ENCODE measurements at regions not wholly inside any gene's neighbourhood (a gene's known extent, or its start where the extent isn't known, plus 50 kb on each side); places are given as distances from the start of the nearest gene placed in this dataset.

DNA sequence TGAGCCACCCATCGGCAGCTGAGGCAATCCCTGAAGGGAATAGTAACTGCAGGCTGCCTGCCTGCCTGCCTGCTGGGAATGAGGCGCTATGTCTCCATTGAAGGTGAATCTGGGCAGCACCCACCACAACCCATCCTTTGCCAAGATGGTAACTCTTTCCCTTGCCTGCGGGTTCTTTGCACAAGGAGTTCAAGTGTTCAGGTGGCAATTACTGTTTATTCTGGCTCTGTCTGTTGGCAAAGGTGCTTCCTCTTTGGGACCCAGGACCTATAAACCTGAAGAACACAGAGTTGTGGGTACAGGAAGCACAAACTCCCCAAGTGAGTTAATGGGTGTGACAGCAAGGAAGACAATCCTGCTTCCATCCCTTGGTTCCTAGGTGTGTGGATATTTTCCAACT, 448.1 kb upstream of the ZNF507 start:
- no peak for DNase-seq

GRCh38 chr19:31900991-31901390, 444.4 kb upstream of the ZNF507 start:
- DNase-seq, result no peak

DNA sequence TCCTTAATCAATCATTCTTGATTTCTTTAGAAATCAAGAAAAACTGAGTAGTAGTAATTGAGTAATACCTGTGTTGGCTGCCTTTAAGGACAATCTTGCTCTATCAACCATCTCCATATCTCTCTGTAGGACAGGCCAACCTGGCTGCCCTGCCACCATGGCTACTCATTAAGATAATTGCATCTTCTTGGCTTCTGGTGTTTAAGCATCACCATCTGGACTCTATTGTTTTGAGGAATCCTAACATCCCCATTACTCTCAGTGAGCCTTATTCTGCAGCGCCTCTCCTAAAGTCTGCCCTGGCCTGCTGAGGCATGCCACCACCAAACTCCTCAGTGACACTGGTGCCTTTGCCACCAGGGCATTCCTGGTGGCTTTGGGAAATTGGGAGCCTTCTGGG, 442.6 kb upstream of the ZNF507 start:
- no peak for DNase-seq

DNA sequence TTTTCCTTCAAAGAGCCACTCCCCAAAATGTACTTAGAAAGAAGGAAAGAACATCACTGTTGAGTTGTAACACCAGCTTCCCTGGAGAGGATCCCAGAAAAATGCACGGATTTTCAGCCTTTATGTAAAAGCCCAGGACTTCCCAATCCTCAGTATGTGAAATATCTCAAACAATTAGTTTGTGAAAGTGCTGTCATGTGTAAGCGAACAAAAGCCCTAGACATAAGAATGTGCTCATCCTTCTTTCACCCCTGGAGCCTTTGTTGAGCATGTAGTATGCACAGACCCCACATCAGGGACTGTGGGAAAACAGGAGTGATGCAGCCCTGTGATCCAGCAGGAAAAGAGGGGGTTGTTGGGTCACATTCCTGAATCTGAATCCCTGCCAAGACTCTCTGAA, 441.4 kb upstream of the ZNF507 start:
- no peak for DNase-seq

DNA sequence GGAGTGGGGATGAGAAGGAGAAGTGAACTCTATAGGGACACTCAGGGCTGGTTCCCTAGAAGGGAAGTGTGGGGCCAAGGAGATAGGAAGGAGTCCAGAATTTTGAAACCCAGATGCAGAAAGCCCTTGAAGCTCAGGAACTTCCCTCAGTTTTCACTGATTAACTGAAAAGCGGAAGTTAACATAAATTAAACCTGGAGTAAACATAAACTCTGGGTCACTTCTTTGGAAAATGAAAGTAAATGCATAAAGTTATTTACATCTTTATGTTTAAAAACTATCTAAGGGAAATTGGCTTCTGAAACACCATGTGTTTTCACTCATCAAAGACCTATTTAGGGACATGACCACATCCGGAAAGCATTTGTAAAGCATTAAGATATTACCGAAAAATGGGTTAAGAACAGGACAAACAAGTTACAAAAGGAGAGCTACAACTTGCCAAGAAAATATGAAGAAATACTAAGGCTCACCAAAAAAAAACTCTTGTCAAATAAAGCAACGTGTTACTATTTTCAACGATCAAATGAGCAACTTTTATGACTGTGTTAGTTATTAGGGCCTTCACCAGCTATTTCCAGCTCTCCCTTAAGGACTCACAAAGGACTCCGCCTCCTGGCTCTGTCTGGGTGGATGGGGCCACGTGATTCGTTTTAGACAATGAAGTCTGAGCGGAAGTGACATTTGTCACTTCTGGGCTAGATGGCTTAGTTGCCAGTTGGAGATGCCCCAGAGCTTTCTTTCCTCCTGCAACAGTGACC, 439.1 kb upstream of the ZNF507 start:
- DNase-seq, result no peak

- DNase-seq, result no peak
These were observed 437.7 kb upstream of the ZNF507 start for GRCh38 chr19:31907661-31908060.

GRCh38 chr19:31908080-31908479, 437.3 kb upstream of the ZNF507 start:
- DNase-seq, result no peak

GRCh38 chr19:31908496-31909225, 436.7 kb upstream of the ZNF507 start:
- no peak for DNase-seq

DNA sequence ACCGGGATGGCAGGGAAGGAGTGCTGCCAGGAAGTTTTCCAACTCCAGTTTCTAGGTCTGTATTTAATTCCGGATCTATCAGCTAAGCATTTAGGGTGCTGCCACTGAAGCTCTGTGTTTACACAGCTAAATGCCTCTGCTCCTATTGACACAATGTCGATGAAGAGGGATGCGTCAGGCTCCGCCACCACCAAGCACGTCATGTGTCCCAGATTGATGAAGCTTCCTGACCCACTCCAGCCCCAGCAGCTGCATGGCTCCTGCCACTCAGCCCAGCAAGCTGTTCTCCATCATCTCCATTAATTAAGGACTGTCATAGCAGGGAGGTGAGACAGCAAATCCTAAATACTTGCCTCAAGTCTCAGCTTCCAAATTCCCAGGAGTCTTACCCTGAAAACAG, 435.2 kb upstream of the ZNF507 start:
- no peak for DNase-seq

- DNase-seq, result no peak
These were observed 433.8 kb upstream of the ZNF507 start for GRCh38 chr19:31911577-31911976.

DNA sequence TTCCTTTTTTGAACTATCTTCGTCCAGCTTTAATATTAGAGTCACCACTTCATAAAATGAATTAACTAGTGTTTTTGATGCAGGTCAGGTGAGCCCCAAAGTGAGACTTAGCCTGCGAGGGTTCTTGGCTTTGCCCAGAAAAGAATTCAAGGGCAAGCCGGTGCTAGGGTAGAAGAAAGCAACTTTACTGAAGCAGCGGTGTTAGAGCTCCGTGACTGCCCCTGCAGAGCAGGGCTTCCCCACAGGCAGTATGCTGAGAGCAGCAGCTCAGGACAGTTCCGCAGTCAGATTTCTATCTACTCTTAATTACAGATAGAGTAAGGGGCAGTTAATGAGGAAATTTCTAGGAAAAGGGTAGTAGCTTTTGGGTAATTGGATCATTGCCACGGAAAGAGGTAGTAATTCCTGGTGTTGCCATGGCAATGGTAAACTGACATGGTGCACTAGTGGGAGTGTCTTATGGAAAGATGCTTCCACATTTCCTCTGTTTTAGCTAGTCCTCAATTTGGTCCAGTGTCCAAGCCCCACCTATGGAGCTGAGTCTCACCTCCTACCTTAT, 432.2 kb upstream of the ZNF507 start:
- DNase-seq, result no peak

GRCh38 chr19:31930401-31930800, 415.0 kb upstream of the ZNF507 start:
- DNase-seq, result no peak

DNA sequence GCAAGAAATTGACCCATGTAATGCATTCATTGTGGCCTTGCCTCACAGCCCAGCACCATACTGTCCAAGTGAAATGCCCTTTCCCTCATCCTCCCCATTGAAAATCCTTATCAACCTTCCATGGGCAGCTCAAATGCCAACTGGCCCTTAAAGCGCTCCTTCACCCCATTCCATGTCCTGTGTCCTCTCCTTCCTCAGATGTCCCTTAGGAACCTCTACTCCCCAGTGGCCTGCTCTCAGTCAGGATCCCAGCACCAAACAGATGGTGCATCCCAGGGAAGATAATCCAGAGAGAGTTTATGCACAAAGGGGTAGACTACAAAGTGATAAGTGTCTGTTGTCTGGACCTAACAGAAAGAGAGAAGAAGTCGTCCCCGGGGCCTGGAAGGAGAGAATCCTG, 407.4 kb upstream of the ZNF507 start:
- no peak for DNase-seq

DNA sequence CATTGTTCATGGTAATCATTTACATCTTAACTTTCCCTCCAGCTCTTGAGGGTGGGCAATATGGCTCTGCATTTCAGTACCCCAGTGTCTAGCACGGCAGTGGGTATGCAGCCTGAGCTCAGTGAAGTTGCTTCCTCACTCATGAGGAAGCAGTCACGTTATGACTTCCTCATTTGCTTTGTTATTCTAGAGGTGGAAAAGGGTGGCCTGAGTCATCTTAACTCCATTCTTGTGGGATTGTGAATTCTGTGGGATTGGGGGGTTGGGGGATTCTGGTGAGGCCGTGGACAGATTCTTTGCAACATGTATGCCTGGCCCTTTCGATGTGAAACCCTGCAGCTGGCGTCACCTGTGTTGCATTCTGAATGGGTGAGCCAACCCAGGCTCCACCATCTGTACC, 406.7 kb upstream of the ZNF507 start:
- no peak for DNase-seq

GRCh38 chr19:31940396-31940795, 405.0 kb upstream of the ZNF507 start:
- DNase-seq, result no peak

- DNase-seq, result no peak
These were observed 402.2 kb upstream of the ZNF507 start for GRCh38 chr19:31943191-31943661.

- no peak for DNase-seq
These were observed 401.6 kb upstream of the ZNF507 start for GRCh38 chr19:31943778-31944177.

DNA sequence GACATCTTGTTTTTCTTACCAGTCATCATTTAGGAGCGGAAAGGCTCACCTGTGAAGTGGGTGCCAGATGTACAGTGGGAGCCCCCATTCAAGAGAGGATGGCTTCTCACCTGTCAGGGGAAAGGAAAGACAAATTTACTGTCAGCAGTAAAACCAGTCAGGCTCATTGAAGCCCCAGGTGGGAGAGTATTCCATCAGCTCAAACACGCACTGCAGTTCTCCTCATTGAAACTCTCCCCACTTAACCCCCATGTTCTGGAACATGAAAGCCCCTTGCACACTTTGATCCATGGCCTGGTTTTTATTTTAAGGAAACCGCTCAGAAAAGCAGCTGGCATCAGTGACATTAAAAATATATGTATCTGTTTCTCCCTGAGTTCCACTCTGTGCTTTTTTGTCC, 401.1 kb upstream of the ZNF507 start:
- no peak for DNase-seq

DNA sequence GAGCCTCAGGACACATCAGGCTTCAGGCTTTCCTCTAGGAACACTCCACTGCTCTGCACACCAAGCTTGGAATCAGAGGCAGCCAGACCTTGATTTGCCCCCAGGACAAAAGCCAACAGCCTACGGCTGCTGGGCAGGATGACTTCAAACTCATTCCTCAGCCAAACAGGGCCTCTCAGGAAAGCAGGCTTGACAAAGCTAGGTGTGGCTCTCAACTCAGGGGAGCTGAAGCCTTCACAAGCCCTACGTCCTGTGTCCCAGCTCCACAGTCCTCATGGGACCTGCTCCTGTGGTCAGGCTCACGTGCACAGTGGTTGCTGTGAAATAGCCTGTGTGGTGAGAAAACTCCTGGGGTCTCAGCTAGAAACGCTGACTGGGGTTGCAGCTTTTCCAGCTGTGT, 398.9 kb upstream of the ZNF507 start:
- no peak for DNase-seq

DNA sequence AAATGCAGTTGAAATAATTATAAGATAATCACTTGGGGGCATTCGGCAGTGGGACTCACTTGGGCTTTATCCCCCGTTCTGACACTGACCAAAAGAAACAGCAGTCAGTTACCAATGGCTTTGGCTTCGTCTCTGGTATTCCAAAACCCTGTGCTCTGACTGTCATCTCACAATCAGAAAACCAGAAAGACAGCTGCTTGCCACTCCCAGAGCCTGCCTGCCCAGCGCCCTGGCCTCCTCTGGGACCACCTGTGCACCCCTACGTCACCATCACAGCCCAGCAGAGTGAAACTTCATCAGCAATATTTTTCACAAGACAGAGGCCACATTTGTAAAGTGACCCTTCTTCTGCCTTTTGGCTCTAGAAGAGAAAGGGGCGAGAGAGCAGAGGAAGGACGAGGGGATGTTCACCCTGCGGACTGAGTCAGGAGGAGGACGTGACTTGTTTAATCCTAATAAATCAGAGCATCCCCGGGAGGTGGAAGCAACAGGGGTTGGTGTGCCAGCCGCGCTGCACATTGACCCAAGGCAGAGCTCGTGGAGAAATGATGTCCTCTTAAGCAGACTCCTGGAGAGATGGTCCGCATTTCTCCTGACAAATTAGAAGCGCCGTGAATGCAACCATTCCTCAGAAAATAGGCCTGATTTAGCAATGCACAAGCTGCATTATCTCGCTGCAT, 397.8 kb upstream of the ZNF507 start:
- DNase-seq, result no peak

- DNase-seq, result no peak
These were observed 392.7 kb upstream of the ZNF507 start for GRCh38 chr19:31952693-31953092.

DNA sequence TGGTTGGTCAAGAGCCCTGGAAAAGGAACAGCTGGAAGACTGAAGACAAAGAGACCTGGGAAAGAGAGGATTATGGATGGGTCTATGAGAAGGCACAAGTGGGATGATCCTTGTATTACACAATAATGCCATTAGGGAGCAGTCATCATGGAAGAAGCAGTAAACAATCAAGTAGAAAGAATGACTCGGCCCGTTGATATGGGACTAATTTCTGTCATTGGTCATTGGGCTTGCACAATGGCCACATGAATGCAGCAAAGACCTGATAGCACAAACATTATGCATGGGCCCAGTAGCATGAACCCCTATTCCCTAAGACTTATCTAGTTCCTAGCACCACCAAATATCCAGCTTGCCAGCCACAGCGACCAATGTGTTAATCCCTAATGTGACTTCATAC, 390.3 kb upstream of the ZNF507 start:
- no peak for DNase-seq

DNA sequence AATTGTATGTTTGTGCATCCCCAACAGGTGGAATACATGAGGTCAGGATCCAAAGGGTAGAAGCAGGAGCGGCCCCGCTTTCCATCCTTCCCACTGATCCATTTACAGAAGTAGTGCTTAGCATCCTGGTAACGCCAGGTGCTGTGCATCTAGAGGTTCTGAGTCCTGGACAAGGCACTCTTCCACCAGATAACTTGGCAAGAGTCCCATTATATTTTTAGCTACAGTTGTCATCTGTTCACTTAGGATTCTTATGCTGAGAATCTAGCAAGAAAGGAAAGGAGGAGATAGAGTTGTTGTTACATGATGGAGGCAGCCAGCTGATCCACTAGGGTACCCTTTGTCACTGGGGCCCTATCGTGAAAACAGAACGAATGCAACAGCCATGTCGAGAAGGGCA, 389.5 kb upstream of the ZNF507 start:
- no peak for DNase-seq
